PFSK-1 (cell line): ENCODE measurements at regions not wholly inside any gene's neighbourhood (a gene's known extent, or its start where the extent isn't known, plus 50 kb on each side); places are given as distances from the start of the nearest gene placed in this dataset.

Source experiments
- FOXP2 ChIP-seq: optimal IDR thresholded peaks from 2 replicates; pipeline ENCODE3; 2011; ENCODE audit warnings: borderline replicate concordance, control low read depth, inconsistent platforms; ENCODE audit not compliant: insufficient read depth; ENCODE audit errors: extremely low read length, extremely low read depth
- POLR2AphosphoS5 ChIP-seq: IDR thresholded peaks from 2 replicates; pipeline ENCODE4 v1.6.1; 2012; ENCODE audit warnings: low read depth, mild to moderate bottlenecking, control low read depth, low read length, moderate library complexity
- REST ChIP-seq, 2 experiments: IDR thresholded peaks; 2 replicates each; pipeline versions ENCODE4 v1.6.1 to v1.8.0; 2011 to 2012; ENCODE audit warnings: low read depth in 2 of 2, low read length in 2 of 2, control low read depth in 1 of 2, inconsistent platforms in 1 of 2, mild to moderate bottlenecking in 1 of 2, moderate library complexity in 1 of 2; ENCODE audit not compliant: insufficient read depth in 1 of 2
- SIN3A ChIP-seq: IDR thresholded peaks from 2 replicates; pipeline ENCODE4 v1.6.1; 2012; ENCODE audit warnings: mild to moderate bottlenecking, low read length, moderate library complexity, borderline replicate concordance; ENCODE audit not compliant: insufficient read depth

- TF ChIP-seq SIN3A (no peak), REST (IDR thresholded peaks at IDR 0.05; ENCODE audit: insufficient read depth in 1 of 2, low read depth in 2 of 2, low read length in 2 of 2) (no peak), POLR2AphosphoS5 (no peak), FOXP2 (no peak)
Measured at GRCh38 chr20:40916276-40916675, 112.3 kb upstream of the TOP1 start.
